CD4-positive, alpha-beta T cell (primary cell): ENCODE measurements at regions not wholly inside any gene's neighbourhood (a gene's known extent, or its start where the extent isn't known, plus 50 kb on each side); places are given as distances from the start of the nearest gene placed in this dataset.

Experiments used
- ATAC-seq: fragments of 200-7000 bp; cut with Tn5 transposase; one replicate; pipeline ENCODE4 v1.10.0; 2022; ENCODE audit warnings: mild to moderate bottlenecking; ENCODE audit not compliant: poor library complexity
- CTCF ChIA-PET: fragments of 350-600 bp; sonication (Branson Sonifier 250); formaldehyde crosslinking; loops from one replicate; lab custom pipeline; 2021; ENCODE audit warnings: antibody characterized with exemption, inconsistent platforms; lab: Charles Lee
- POLR2A ChIA-PET: fragments of 350-600 bp; sonication (Branson Sonifier 250); formaldehyde crosslinking; loops from one replicate; lab custom pipeline; 2021; ENCODE audit warnings: antibody characterized with exemption, inconsistent platforms; lab: Charles Lee
- DNase-seq, 14 experiments: peaks; one replicate each; pipeline ENCODE4 v3.0.0-alpha.2; 2013 to 2020; ENCODE audit warnings: mixed read lengths in 2 of 14
- H3K27ac ChIP-seq, 2 donors: one replicate each; pipeline versions ENCODE4 v1.5.1 to v1.7.0; 2013; ENCODE audit warnings: low read length in 2 of 2, low read depth in 1 of 2, mild to moderate bottlenecking in 1 of 2
- H3K27me3 ChIP-seq, 2 experiments: 1 replicate in 1 of 2; 2 replicates in 1 of 2; pipeline versions ENCODE4 v1.6.1 to v1.7.0; 2013; ENCODE audit warnings: low read length in 2 of 2, control low read depth in 1 of 2, mild to moderate bottlenecking in 1 of 2, moderate library complexity in 1 of 2; ENCODE audit not compliant: insufficient read depth in 2 of 2, control insufficient read depth in 1 of 2
- H3K36me3 ChIP-seq: one replicate; pipeline ENCODE4 v1.6.1; 2013; ENCODE audit warnings: low read length, control low read depth; ENCODE audit not compliant: insufficient read depth
- H3K4me1 ChIP-seq: one replicate; pipeline ENCODE4 v1.6.1; 2013; ENCODE audit warnings: low read length, control low read depth; ENCODE audit not compliant: insufficient read depth
- H3K4me3 ChIP-seq: one replicate; pipeline ENCODE4 v1.5.1; 2013; ENCODE audit warnings: mild to moderate bottlenecking, low read length, moderate library complexity
- H3K9me3 ChIP-seq, 2 experiments: 1 replicate in 1 of 2; 2 replicates in 1 of 2; pipeline versions ENCODE4 v1.6.1 to v1.7.0; 2013; ENCODE audit warnings: low read length in 2 of 2, mild to moderate bottlenecking in 2 of 2, control low read depth in 1 of 2, moderate library complexity in 1 of 2; ENCODE audit not compliant: control insufficient read depth in 1 of 2, insufficient read depth in 1 of 2
- H3K27ac Mint-ChIP-seq: one replicate; pipeline ENCODE4 v1.8.0; 2020; ENCODE audit warnings: mixed read lengths
- H3K27me3 Mint-ChIP-seq: one replicate; pipeline ENCODE4 v1.8.0; 2021; ENCODE audit warnings: mixed read lengths
- H3K36me3 Mint-ChIP-seq: one replicate; pipeline ENCODE4 v1.8.0; 2021; ENCODE audit warnings: low read depth, mixed read lengths
- H3K4me1 Mint-ChIP-seq: one replicate; pipeline ENCODE4 v1.8.0; 2021; ENCODE audit warnings: low read depth, mixed read lengths
- H3K4me3 Mint-ChIP-seq: one replicate; pipeline ENCODE4 v1.8.0; 2020; ENCODE audit warnings: mild to moderate bottlenecking, mixed read lengths
- H3K9me3 Mint-ChIP-seq: one replicate; pipeline ENCODE4 v1.8.0; 2020; ENCODE audit warnings: mixed read lengths
- intact Hi-C, 2 experiments: fragments of 100-400 bp; cut with DNase I in 1 of 2; cut with micrococcal nuclease in 1 of 2; formaldehyde crosslinking; loops; one replicate each; pipeline versions ENCODE4 v1.15.1 to v1.9.0; 2023 to 2025; cut with DNase I, micrococcal nuclease
- TF ChIP-seq, protein P1 (sequence below): fragments of 200-600 bp; IDR thresholded peaks from one replicate; pipeline ENCODE4 v1.8.0; 2022; ENCODE audit warnings: antibody characterized with exemption, mild to moderate bottlenecking

DNA sequence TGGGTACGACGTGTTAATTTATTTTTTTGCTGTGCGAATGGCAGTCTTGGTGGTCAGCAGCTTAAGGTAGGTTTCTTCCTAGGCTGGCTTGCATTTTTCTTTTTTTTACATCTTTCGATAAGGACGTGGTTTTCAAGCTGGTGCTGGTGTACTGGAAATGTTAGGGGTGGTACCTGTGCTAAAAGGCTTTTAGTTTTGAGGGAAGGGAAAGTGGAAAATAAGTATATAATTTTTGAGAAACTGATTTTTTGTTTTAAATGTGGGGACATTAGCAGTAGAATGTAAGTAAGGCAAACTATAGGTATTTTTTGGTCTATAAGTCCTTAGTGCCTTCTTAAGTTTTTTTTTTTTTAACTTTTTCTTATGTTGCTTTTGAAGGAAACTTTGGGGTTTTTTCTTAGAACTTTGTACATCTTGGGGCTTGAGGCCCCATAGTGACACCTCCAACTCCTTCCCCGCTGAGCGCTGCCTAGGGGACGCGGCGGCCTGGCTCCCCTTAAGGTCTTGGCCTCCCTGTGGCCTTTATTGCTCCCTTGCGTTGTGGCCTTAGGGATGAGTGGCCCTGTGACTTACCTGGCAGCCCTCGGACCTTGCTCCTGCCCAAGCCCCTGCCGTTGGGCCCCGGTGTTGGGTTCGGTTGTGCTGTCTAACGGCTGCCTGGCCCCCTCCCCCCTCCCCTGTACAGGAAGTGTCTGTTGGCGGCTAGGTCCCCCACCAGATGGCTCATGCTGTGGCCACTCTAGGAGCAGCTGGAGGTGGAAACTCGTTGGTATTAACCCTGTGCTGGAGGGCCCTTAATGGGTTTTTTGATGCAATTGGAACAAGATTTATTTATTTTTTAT is 88.0 kb upstream of the RPRML start:
- POLR2A ChIA-PET, result interaction anchor here (0.6 to 0.8 kb wide), 5 partner anchors 9 to 243 kb away, joined by 3 to 6 read pairs (median 3); no protein-coding TSS in a partner anchor
- Mint-ChIP-seq H3K9me3 (no peaks in the 10 kb centered on the region), H3K4me1 (peaks cover 37% of the 10 kb centered on the region), H3K36me3 (peaks cover 19% of the 10 kb centered on the region), H3K27ac (peak overlapping the region; percentile 94), H3K27me3 (no peaks in the 10 kb centered on the region), H3K4me3 (peak overlapping the region; percentile 95)
- peaks cover 13% of the 10 kb centered on the region for H3K4me1 ChIP-seq
- H3K9me3 ChIP-seq, result no peaks in the 10 kb centered on the region
- peak; percentile 54 to 92 (median 71) for DNase-seq
- peak; percentile 97 for ATAC-seq
- TF ChIP-seq, protein P1, sequence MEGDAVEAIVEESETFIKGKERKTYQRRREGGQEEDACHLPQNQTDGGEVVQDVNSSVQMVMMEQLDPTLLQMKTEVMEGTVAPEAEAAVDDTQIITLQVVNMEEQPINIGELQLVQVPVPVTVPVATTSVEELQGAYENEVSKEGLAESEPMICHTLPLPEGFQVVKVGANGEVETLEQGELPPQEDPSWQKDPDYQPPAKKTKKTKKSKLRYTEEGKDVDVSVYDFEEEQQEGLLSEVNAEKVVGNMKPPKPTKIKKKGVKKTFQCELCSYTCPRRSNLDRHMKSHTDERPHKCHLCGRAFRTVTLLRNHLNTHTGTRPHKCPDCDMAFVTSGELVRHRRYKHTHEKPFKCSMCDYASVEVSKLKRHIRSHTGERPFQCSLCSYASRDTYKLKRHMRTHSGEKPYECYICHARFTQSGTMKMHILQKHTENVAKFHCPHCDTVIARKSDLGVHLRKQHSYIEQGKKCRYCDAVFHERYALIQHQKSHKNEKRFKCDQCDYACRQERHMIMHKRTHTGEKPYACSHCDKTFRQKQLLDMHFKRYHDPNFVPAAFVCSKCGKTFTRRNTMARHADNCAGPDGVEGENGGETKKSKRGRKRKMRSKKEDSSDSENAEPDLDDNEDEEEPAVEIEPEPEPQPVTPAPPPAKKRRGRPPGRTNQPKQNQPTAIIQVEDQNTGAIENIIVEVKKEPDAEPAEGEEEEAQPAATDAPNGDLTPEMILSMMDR, result no peak
- intact Hi-C loops, result loop anchor here in 1 of 2 experiments (2.0 to 10.0 kb wide), 3 partner anchors 30 to 1828 kb away; partner anchors contain the start of genes ATP5MC1 and GOSR2
- H3K27ac ChIP-seq, result peak overlapping the region; percentile 71 to 72
- no peaks in the 10 kb centered on the region for H3K27me3 ChIP-seq
- no peaks in the 10 kb centered on the region for H3K36me3 ChIP-seq
- CTCF ChIA-PET, result interaction anchor here (0.6 kb wide), 1 partner anchor 66 kb away, joined by 3 read pairs; no protein-coding TSS in a partner anchor
- peak overlapping the region; percentile 62 for H3K4me3 ChIP-seq

DNA sequence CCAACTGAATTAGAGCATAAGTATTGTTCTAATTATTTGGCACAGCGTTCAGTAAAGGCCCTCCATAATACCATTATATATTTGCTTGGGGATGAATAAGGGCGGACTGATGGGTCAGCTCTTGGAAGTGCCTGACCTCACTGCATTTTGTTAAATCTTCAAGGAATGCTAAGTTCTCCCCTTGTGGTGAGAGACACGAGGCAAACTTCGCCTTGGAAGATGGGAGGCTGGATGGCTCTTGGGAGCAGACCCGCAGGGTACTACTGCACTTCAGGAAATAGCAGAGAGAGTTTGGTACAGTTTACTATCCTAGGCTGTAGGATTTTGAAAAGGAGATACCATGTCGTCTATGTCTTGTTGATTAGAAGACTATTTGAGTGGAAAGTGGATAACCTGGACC is 87.0 kb upstream of the RPRML start:
- Histone ChIP-seq H3K27ac (no peak overlapping the region), H3K27me3 (no peaks in the 10 kb centered on the region), H3K4me1 (peaks cover 6% of the 10 kb centered on the region), H3K9me3 (no peaks in the 10 kb centered on the region), H3K36me3 (no peaks in the 10 kb centered on the region), H3K4me3 (no peak overlapping the region)
- intact Hi-C loops, result loop anchor here in 1 of 2 experiments (2.0 to 10.0 kb wide), 3 partner anchors 31 to 1829 kb away; partner anchors contain the start of genes ATP5MC1 and GOSR2
- CTCF ChIA-PET, result no interaction called here
- Mint-ChIP-seq H3K4me3 (peak overlapping the region; percentile 95), H3K27ac (peak overlapping the region; percentile 94), H3K9me3 (no peaks in the 10 kb centered on the region), H3K27me3 (no peaks in the 10 kb centered on the region), H3K36me3 (peaks cover 19% of the 10 kb centered on the region), H3K4me1 (peaks cover 33% of the 10 kb centered on the region)
- POLR2A ChIA-PET, result interaction anchor here (1.4 kb wide), 1 partner anchor 34 kb away, joined by 3 read pairs; no protein-coding TSS in a partner anchor
- ATAC-seq, result no peak
- TF ChIP-seq, protein P1, result no peak
- no peak for DNase-seq

DNA sequence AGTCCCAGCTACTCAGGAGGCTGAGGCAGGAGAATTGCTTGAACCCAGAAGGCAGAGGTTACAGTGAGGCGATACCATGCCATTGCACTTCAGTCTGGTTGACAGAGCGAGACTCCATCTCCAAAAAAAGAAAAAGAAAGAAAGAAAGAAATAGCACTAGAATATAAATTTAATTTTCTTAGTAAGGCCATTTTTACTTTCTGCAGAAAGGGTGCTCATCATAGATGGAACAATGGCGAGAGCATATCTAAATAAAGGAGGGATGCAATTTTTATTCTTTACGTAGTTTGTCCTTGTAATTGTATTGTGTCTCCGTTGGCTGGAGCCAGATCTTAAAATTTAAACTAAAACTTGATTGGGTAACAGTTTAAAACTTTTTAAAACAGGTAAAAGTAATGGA is 85.6 kb upstream of the RPRML start:
- H3K4me3 ChIP-seq, result no peak overlapping the region
- H3K27ac Mint-ChIP-seq, result no peak overlapping the region
- H3K36me3 ChIP-seq, result no peaks in the 10 kb centered on the region
- intact Hi-C loops, result loop anchor here in 1 of 2 experiments (10.0 kb wide), 2 partner anchors 140 to 1830 kb away; partner anchors contain the start of genes ATP5MC1 and GOSR2
- ChIA-PET CTCF (no interaction called here), POLR2A (interaction anchor here (1.4 kb wide), 1 partner anchor 36 kb away, joined by 3 read pairs; no protein-coding TSS in a partner anchor)
- no peak for DNase-seq
- H3K9me3 Mint-ChIP-seq, result no peaks in the 10 kb centered on the region
- no peaks in the 10 kb centered on the region for H3K27me3 Mint-ChIP-seq
- no peaks in the 10 kb centered on the region for H3K9me3 ChIP-seq
- no peak overlapping the region for H3K27ac ChIP-seq
- peaks cover 19% of the 10 kb centered on the region for H3K36me3 Mint-ChIP-seq
- no peak for ATAC-seq
- no peak overlapping the region for H3K4me3 Mint-ChIP-seq
- peaks cover 3% of the 10 kb centered on the region for H3K4me1 ChIP-seq
- no peaks in the 10 kb centered on the region for H3K27me3 ChIP-seq
- TF ChIP-seq, protein P1, result no peak
- peaks cover 27% of the 10 kb centered on the region for H3K4me1 Mint-ChIP-seq
